RWPE1 (cell line): ENCODE measurements at regions not wholly inside any gene's neighbourhood (a gene's known extent, or its start where the extent isn't known, plus 50 kb on each side); places are given as distances from the start of the nearest gene placed in this dataset.
A peak's percentile ranks its signal among the peaks of the same experiment; 100 is the strongest.
"Not testable (repeated sequence)": the region's sequence is repeated elsewhere in the genome, so short reads cannot be mapped to it uniquely, and the experiment has no call there.

ENCODE experiments used
- CTCF ChIA-PET: fragments of 350-600 bp; sonication (Branson Sonifier 250); formaldehyde crosslinking; extraction: SDS; loops from one replicate; lab custom pipeline; 2021; lab: Yijun Ruan, JAX
- POLR2A ChIA-PET: fragments of 400-600 bp; formaldehyde crosslinking; extraction: SDS; loops from one replicate; lab custom pipeline; 2020; ENCODE audit warnings: antibody characterized with exemption; ENCODE audit not compliant: low non-redundant PET; lab: Yijun Ruan, JAX
- DNase-seq: peaks from one replicate; pipeline ENCODE4 v3.0.0; 2012; ENCODE audit warnings: low spot score
- H3K27ac ChIP-seq: fragments of 450-650 bp; 2 replicates; pipeline ENCODE4 v1.5.1; 2017
- CTCF ChIP-seq: fragments of 450-650 bp; conservative IDR thresholded peaks from 2 replicates; pipeline ENCODE4 v1.5.1; 2017; ENCODE audit warnings: low read depth, mild to moderate bottlenecking

GRCh38 chr3:75338342-75338741 is 325.8 kb upstream of the FRG2C start:
- H3K27ac ChIP-seq: no peak overlapping the region
- no peak for DNase-seq
- TF ChIP-seq CTCF: no peak
- CTCF ChIA-PET: no interaction called here
- POLR2A ChIA-PET: no interaction called here

GRCh38 chr3:75341324-75342067 is 322.6 kb upstream of the FRG2C start:
- TF ChIP-seq CTCF: no peak
- ChIA-PET CTCF (no interaction called here), POLR2A (no interaction called here)
- H3K27ac ChIP-seq: no peak overlapping the region
- DNase-seq: no peak

- no peak for TF ChIP-seq CTCF
- DNase-seq: no peak
- no peak overlapping the region for H3K27ac ChIP-seq
- CTCF ChIA-PET: no interaction called here
- POLR2A ChIA-PET: no interaction called here
Observed at GRCh38 chr3:75342425-75342824, 321.7 kb upstream of the FRG2C start.

- CTCF ChIA-PET, DNase-seq, POLR2A ChIA-PET, H3K27ac ChIP-seq: not testable (repeated sequence)
Observed at GRCh38 chr3:75350536-75350935, 313.6 kb upstream of the FRG2C start.

GRCh38 chr3:75362086-75362784 is 301.9 kb upstream of the FRG2C start:
- DNase-seq: peak; percentile 4
- POLR2A ChIA-PET, CTCF ChIA-PET, H3K27ac ChIP-seq: not testable (repeated sequence)

- H3K27ac ChIP-seq, DNase-seq, POLR2A ChIA-PET, CTCF ChIA-PET: not testable (repeated sequence)
Observed at GRCh38 chr3:75372964-75373363, 291.2 kb upstream of the FRG2C start.

- DNase-seq, H3K27ac ChIP-seq, POLR2A ChIA-PET, CTCF ChIA-PET: not testable (repeated sequence)
Observed at GRCh38 chr3:75379840-75380239, 284.3 kb upstream of the FRG2C start.

- CTCF ChIA-PET: no interaction called here
- no peak for TF ChIP-seq CTCF
Observed at GRCh38 chr3:75380276-75380771, 283.8 kb upstream of the FRG2C start.

GRCh38 chr3:75384016-75384415 is 280.1 kb upstream of the FRG2C start:
- CTCF ChIA-PET, DNase-seq, H3K27ac ChIP-seq, POLR2A ChIA-PET: not testable (repeated sequence)

More at GRCh38 chr3:75380276-75380771, 283.8 kb upstream of the FRG2C start:
- POLR2A ChIA-PET: no interaction called here
- H3K27ac ChIP-seq: no peak overlapping the region
- DNase-seq: no peak

GRCh38 chr3:75388486-75389124 is 275.5 kb upstream of the FRG2C start:
- CTCF ChIA-PET, POLR2A ChIA-PET, DNase-seq, H3K27ac ChIP-seq: not testable (repeated sequence)

GRCh38 chr3:75393288-75393694 is 270.8 kb upstream of the FRG2C start:
- POLR2A ChIA-PET, DNase-seq, CTCF ChIA-PET, H3K27ac ChIP-seq: not testable (repeated sequence)

GRCh38 chr3:75394102-75394501 is 270.0 kb upstream of the FRG2C start:
- POLR2A ChIA-PET, CTCF ChIA-PET, DNase-seq, H3K27ac ChIP-seq: not testable (repeated sequence)
